Transverse colon (tissue), 4 donors: ENCODE measurements at regions not wholly inside any gene's neighbourhood (a gene's known extent, or its start where the extent isn't known, plus 50 kb on each side); places are given as distances from the start of the nearest gene placed in this dataset.

Experiments used
- DNase-seq: peaks from one replicate; pipeline ENCODE4 v3.0.0-alpha.2; 2019
- H3K27ac ChIP-seq, 4 donors: fragments of 200-600 bp; sonication (generic); 2 replicates each; pipeline ENCODE4 v1.5.1; 2016 to 2018; ENCODE audit warnings: inconsistent platforms in 4 of 4
- H3K27me3 ChIP-seq: fragments of 200-600 bp; sonication (generic); 2 replicates; pipeline ENCODE4 v1.5.1; 2017; ENCODE audit warnings: inconsistent platforms
- H3K36me3 ChIP-seq, 4 donors: fragments of 200-600 bp; sonication (generic); 2 replicates each; pipeline ENCODE4 v1.5.1; 2017 to 2019; ENCODE audit warnings: inconsistent platforms in 4 of 4
- H3K4me1 ChIP-seq, 4 donors: fragments of 200-600 bp; sonication (generic); 2 replicates each; pipeline ENCODE4 v1.5.1; 2017 to 2020; ENCODE audit warnings: inconsistent platforms in 4 of 4
- H3K4me3 ChIP-seq, 4 donors: fragments of 200-600 bp; sonication (generic); 1 replicate in 1 of 4; 2 replicates in 3 of 4; pipeline versions ENCODE4 v1.5.1 to v1.6.1; 2017 to 2019; ENCODE audit warnings: inconsistent platforms in 4 of 4
- H3K9me3 ChIP-seq, 2 donors: fragments of 200-600 bp; sonication (generic); 2 replicates each; pipeline ENCODE4 v1.5.1; 2017 to 2019; ENCODE audit warnings: inconsistent platforms in 2 of 2
- EP300 ChIP-seq: sonication (generic); formaldehyde crosslinking; IDR thresholded peaks from one replicate; pipeline ENCODE4 v1.6.1; 2017; ENCODE audit warnings: antibody characterized with exemption, low read depth
- POLR2A ChIP-seq: fragments of 450-650 bp; IDR thresholded peaks from one replicate; pipeline ENCODE4 v1.6.1; 2016; ENCODE audit warnings: antibody characterized with exemption, mild to moderate bottlenecking, moderate library complexity
- POLR2AphosphoS5 ChIP-seq, 3 donors: sonication (generic); formaldehyde crosslinking; IDR thresholded peaks; one replicate each; pipeline ENCODE4 v1.6.1; 2016; ENCODE audit warnings: antibody characterized with exemption in 3 of 3
- WGBS, 2 donors: methylation state at CpG; one replicate each; pipeline ENCODE4 v1.1.5; 2018; ENCODE audit warnings: low coverage in 1 of 2; 5-methylcytosine and 5-hydroxymethylcytosine counted together
- in situ Hi-C, 4 donors: fragments of 200-750 bp; cut with MboI; loops; one replicate each; pipeline versions ENCODE4 v1.15.0 to v1.15.1; 2017; ENCODE audit warnings: low sequenced_read_pairs in 3 of 4, low pct_ligation_motif_present in 1 of 4, low pct_unique_long_range_greater_than_20kb in 1 of 4
- intact Hi-C: fragments of 100-400 bp; cut with DNase I; formaldehyde crosslinking; loops from one replicate; pipeline ENCODE4 v1.15.1; 2023; ENCODE audit warnings: low total_unique reads
- TF ChIP-seq, protein P1 (sequence below), 5 experiments: fragments of 200-600 bp in 3 of 5; fragments of 450-650 bp in 2 of 5; sonication (generic) in 3 of 5; IDR thresholded peaks; 1 replicate in 2 of 5; 2 replicates in 3 of 5; pipeline ENCODE4 v1.5.1; 2016 to 2017; ENCODE audit warnings: antibody characterized with exemption in 5 of 5, inconsistent platforms in 3 of 5, mild to moderate bottlenecking in 2 of 5, moderate library complexity in 1 of 5

GRCh38 chr4:123755655-123756054 lies 359.1 kb downstream of the SPRY1 start:
- H3K9me3 ChIP-seq: no peaks in the 10 kb centered on the region
- no peaks in the 10 kb centered on the region for H3K4me1 ChIP-seq
- no peak overlapping the region for H3K27ac ChIP-seq
- no peak for TF ChIP-seq POLR2A
- TF ChIP-seq, protein P1, sequence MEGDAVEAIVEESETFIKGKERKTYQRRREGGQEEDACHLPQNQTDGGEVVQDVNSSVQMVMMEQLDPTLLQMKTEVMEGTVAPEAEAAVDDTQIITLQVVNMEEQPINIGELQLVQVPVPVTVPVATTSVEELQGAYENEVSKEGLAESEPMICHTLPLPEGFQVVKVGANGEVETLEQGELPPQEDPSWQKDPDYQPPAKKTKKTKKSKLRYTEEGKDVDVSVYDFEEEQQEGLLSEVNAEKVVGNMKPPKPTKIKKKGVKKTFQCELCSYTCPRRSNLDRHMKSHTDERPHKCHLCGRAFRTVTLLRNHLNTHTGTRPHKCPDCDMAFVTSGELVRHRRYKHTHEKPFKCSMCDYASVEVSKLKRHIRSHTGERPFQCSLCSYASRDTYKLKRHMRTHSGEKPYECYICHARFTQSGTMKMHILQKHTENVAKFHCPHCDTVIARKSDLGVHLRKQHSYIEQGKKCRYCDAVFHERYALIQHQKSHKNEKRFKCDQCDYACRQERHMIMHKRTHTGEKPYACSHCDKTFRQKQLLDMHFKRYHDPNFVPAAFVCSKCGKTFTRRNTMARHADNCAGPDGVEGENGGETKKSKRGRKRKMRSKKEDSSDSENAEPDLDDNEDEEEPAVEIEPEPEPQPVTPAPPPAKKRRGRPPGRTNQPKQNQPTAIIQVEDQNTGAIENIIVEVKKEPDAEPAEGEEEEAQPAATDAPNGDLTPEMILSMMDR (IDR thresholded peaks at IDR 0.05): no peak
- no peak for TF ChIP-seq EP300
- no peak for TF ChIP-seq POLR2AphosphoS5 (IDR thresholded peaks at IDR 0.05)
- H3K27me3 ChIP-seq: no peaks in the 10 kb centered on the region
- H3K4me3 ChIP-seq: no peak overlapping the region
- in situ Hi-C loops: loop anchor here in 2 of 4 donors (25.0 kb wide), 1 partner anchor 507 kb away; no protein-coding TSS in a partner anchor
- WGBS, 2 donors: 45 to 83% methylated on average over 1 to 2 of the region's 2 CpGs
- intact Hi-C loops: no loop called here
- no peak for DNase-seq
- H3K36me3 ChIP-seq: no peaks in the 10 kb centered on the region

- in situ Hi-C loops (loop anchor here in 2 of 4 donors (25.0 kb wide), 1 partner anchor 494 kb away; no protein-coding TSS in a partner anchor), intact Hi-C loops (no loop called here)
- Histone ChIP-seq H3K4me1 (no peaks in the 10 kb centered on the region), H3K36me3 (no peaks in the 10 kb centered on the region), H3K27ac (no peak overlapping the region), H3K4me3 (no peak overlapping the region), H3K9me3 (no peaks in the 10 kb centered on the region), H3K27me3 (no peaks in the 10 kb centered on the region)
- 31 to 40% methylated on average over 2 of the region's 2 CpGs for WGBS, 2 donors
- DNase-seq: no peak
- no peak for TF ChIP-seq POLR2A
- TF ChIP-seq EP300: no peak
- TF ChIP-seq POLR2AphosphoS5 (IDR thresholded peaks at IDR 0.05): no peak
Measured at GRCh38 chr4:123767806-123768205, 371.2 kb downstream of the SPRY1 start.

- WGBS, 2 donors: 99 to 100% methylated on average over 1 to 3 of the region's 3 CpGs
- DNase-seq: no peak
- no peak overlapping the region for H3K4me3 ChIP-seq
- intact Hi-C loops: no loop called here
- H3K9me3 ChIP-seq: no peaks in the 10 kb centered on the region
- in situ Hi-C loops: loop anchor here in 2 of 4 donors (25.0 kb wide), 1 partner anchor 491 kb away; no protein-coding TSS in a partner anchor
- no peaks in the 10 kb centered on the region for H3K27me3 ChIP-seq
- TF ChIP-seq POLR2AphosphoS5 (IDR thresholded peaks at IDR 0.05) (no peak), EP300 (no peak), POLR2A (no peak)
- TF ChIP-seq, protein P1 (IDR thresholded peaks at IDR 0.05): no peak
- no peak overlapping the region for H3K27ac ChIP-seq
- no peaks in the 10 kb centered on the region for H3K36me3 ChIP-seq
- no peaks in the 10 kb centered on the region for H3K4me1 ChIP-seq
Measured at GRCh38 chr4:123770884-123771283, 374.3 kb downstream of the SPRY1 start.

DNA sequence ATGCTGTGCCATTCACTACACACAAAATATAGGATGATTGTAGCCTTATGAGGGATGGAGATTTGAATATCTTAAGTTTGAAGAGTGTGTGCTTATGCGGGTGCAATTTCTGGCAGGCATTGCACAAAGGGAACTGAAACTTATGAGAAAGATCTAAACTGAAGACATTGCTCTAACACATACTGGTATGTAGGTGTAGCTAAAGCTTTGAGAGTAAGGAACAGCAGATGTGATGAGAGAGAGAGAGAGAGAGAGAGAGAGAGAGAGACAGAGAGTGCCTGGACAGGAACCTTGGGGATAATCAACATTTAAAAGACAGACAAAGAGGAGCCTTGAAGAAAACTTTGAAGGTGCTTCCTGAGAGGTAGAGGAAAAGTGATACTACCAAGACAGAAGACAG lies 379.7 kb downstream of the SPRY1 start:
- no peak overlapping the region for H3K4me3 ChIP-seq
- in situ Hi-C loops (no loop called here), intact Hi-C loops (no loop called here)
- H3K36me3 ChIP-seq: no peaks in the 10 kb centered on the region
- H3K27ac ChIP-seq: no peak overlapping the region
- WGBS, 2 donors: 65 to 82% methylated on average over 1 of the region's 1 CpG
- no peaks in the 10 kb centered on the region for H3K4me1 ChIP-seq
- H3K27me3 ChIP-seq: no peaks in the 10 kb centered on the region
- H3K9me3 ChIP-seq: no peaks in the 10 kb centered on the region
- TF ChIP-seq EP300: no peak
- TF ChIP-seq POLR2AphosphoS5 (IDR thresholded peaks at IDR 0.05): no peak
- no peak for TF ChIP-seq POLR2A
- TF ChIP-seq, protein P1 (IDR thresholded peaks at IDR 0.05): no peak
- DNase-seq: no peak

- no peak overlapping the region for H3K4me3 ChIP-seq
- in situ Hi-C loops: no loop called here
- intact Hi-C loops: no loop called here
- peak overlapping the region in 2 of 4 donors; percentile 13 to 44 for H3K27ac ChIP-seq
- H3K9me3 ChIP-seq: no peaks in the 10 kb centered on the region
- H3K27me3 ChIP-seq: no peaks in the 10 kb centered on the region
- no peak for DNase-seq
- H3K4me1 ChIP-seq: no peaks in the 10 kb centered on the region
- H3K36me3 ChIP-seq: no peaks in the 10 kb centered on the region
- TF ChIP-seq POLR2A (no peak), POLR2AphosphoS5 (IDR thresholded peaks at IDR 0.05) (peak in 1 of 3 donors; percentile 15), EP300 (no peak)
- 59 to 100% methylated on average over 1 of the region's 1 CpG for WGBS, 2 donors
Measured at GRCh38 chr4:123777373-123777772, 380.8 kb downstream of the SPRY1 start.
